Thymus (tissue), 11 donors: ENCODE measurements at regions not wholly inside any gene's neighbourhood (a gene's known extent, or its start where the extent isn't known, plus 50 kb on each side); places are given as distances from the start of the nearest gene placed in this dataset.

ENCODE experiments used
- DNase-seq, 9 donors: peaks; one replicate each; pipeline ENCODE4 v3.0.0-alpha.2; 2013; ENCODE audit warnings: low spot score in 9 of 9, low read depth in 6 of 9, missing footprints in 1 of 9
- H3K27ac ChIP-seq, 2 donors: one replicate each; pipeline ENCODE4 v1.5.1; 2013; ENCODE audit warnings: control low read depth in 1 of 2, low read depth in 1 of 2, low read length in 1 of 2, mild to moderate bottlenecking in 1 of 2, moderate library complexity in 1 of 2
- H3K27me3 ChIP-seq, 2 donors: one replicate each; pipeline ENCODE4 v1.5.1; 2013; ENCODE audit warnings: low read length in 1 of 2; ENCODE audit not compliant: control insufficient read depth in 2 of 2, insufficient read depth in 1 of 2
- H3K36me3 ChIP-seq, 2 donors: one replicate each; pipeline ENCODE4 v1.5.1; 2013; ENCODE audit warnings: low read length in 1 of 2, mild to moderate bottlenecking in 1 of 2, moderate library complexity in 1 of 2; ENCODE audit not compliant: control insufficient read depth in 2 of 2, insufficient read depth in 2 of 2
- H3K4me1 ChIP-seq, 2 donors: one replicate each; pipeline ENCODE4 v1.5.1; 2013; ENCODE audit warnings: low read length in 2 of 2; ENCODE audit not compliant: control insufficient read depth in 2 of 2, insufficient read depth in 2 of 2
- H3K4me3 ChIP-seq, 2 donors: one replicate each; pipeline ENCODE4 v1.5.1; 2013; ENCODE audit warnings: low read length in 2 of 2, control low read depth in 1 of 2, mild to moderate bottlenecking in 1 of 2
- H3K9me3 ChIP-seq, 2 donors: one replicate each; pipeline ENCODE4 v1.5.1; 2013; ENCODE audit warnings: low read length in 1 of 2, mild to moderate bottlenecking in 1 of 2; ENCODE audit not compliant: control insufficient read depth in 2 of 2, insufficient read depth in 1 of 2
- WGBS: extraction: QIAGEN DNeasy Blood & Tissue Kit; methylation state at CpG from one replicate; pipeline ENCODE4 v1.1.7; 2013; 5-methylcytosine and 5-hydroxymethylcytosine counted together
- donor health status: healthy.

GRCh38 chr7:92988941-92989545 is 128.7 kb downstream of the SAMD9 start:
- WGBS: 69% methylated on average over 3 of the region's 3 CpGs
- Histone ChIP-seq H3K4me1 (no peaks in the 10 kb centered on the region), H3K36me3 (no peaks in the 10 kb centered on the region), H3K27ac (no peak overlapping the region), H3K9me3 (no peaks in the 10 kb centered on the region), H3K4me3 (no peak overlapping the region), H3K27me3 (no peaks in the 10 kb centered on the region)
- no peak for DNase-seq

- Histone ChIP-seq H3K4me1 (no peaks in the 10 kb centered on the region), H3K27ac (no peak overlapping the region), H3K4me3 (no peak overlapping the region), H3K27me3 (no peaks in the 10 kb centered on the region), H3K36me3 (no peaks in the 10 kb centered on the region), H3K9me3 (no peaks in the 10 kb centered on the region)
- no peak for DNase-seq
Observed at GRCh38 chr7:92988051-92988450, 129.7 kb downstream of the SAMD9 start.

GRCh38 chr7:92987538-92987937 is 130.2 kb downstream of the SAMD9 start:
- Histone ChIP-seq H3K27ac (no peak overlapping the region), H3K9me3 (no peaks in the 10 kb centered on the region), H3K36me3 (no peaks in the 10 kb centered on the region), H3K4me1 (no peaks in the 10 kb centered on the region), H3K27me3 (no peaks in the 10 kb centered on the region), H3K4me3 (no peak overlapping the region)
- DNase-seq: no peak
- WGBS: 95% methylated on average over 3 of the region's 3 CpGs

- H3K36me3 ChIP-seq: no peaks in the 10 kb centered on the region
- no peak overlapping the region for H3K27ac ChIP-seq
- no peak overlapping the region for H3K4me3 ChIP-seq
- H3K27me3 ChIP-seq: no peaks in the 10 kb centered on the region
- H3K9me3 ChIP-seq: no peaks in the 10 kb centered on the region
- no peak for DNase-seq
- no peaks in the 10 kb centered on the region for H3K4me1 ChIP-seq
Observed at GRCh38 chr7:92987095-92987494, 130.7 kb downstream of the SAMD9 start.

- Histone ChIP-seq H3K27ac (no peak overlapping the region), H3K9me3 (no peaks in the 10 kb centered on the region), H3K4me1 (no peaks in the 10 kb centered on the region), H3K27me3 (no peaks in the 10 kb centered on the region), H3K36me3 (no peaks in the 10 kb centered on the region), H3K4me3 (no peak overlapping the region)
- no peak for DNase-seq
- 96% methylated on average over 1 of the region's 1 CpG for WGBS
Observed at GRCh38 chr7:92982928-92983327, 134.9 kb downstream of the SAMD9 start.

GRCh38 chr7:92976931-92977330 is 140.6 kb upstream of the CDK6 start:
- Histone ChIP-seq H3K4me1 (no peaks in the 10 kb centered on the region), H3K4me3 (no peak overlapping the region), H3K9me3 (peaks cover 0 to 5% of the 10 kb centered on the region in 2 donors), H3K36me3 (no peaks in the 10 kb centered on the region), H3K27me3 (no peaks in the 10 kb centered on the region), H3K27ac (no peak overlapping the region)
- no peak for DNase-seq
- 99% methylated on average over 1 of the region's 1 CpG for WGBS

GRCh38 chr7:92973974-92974373 is 137.6 kb upstream of the CDK6 start:
- H3K4me1 ChIP-seq: no peaks in the 10 kb centered on the region
- H3K27ac ChIP-seq: no peak overlapping the region
- H3K9me3 ChIP-seq: peaks cover 0 to 5% of the 10 kb centered on the region in 2 donors
- no peaks in the 10 kb centered on the region for H3K36me3 ChIP-seq
- DNase-seq: no peak
- 88% methylated on average over 2 of the region's 2 CpGs for whole genome bisulfite sequencing
- H3K27me3 ChIP-seq: no peaks in the 10 kb centered on the region
- no peak overlapping the region for H3K4me3 ChIP-seq

- no peak overlapping the region for H3K4me3 ChIP-seq
- H3K36me3 ChIP-seq: no peaks in the 10 kb centered on the region
- H3K4me1 ChIP-seq: no peaks in the 10 kb centered on the region
- no peak overlapping the region for H3K27ac ChIP-seq
- H3K9me3 ChIP-seq: peaks cover 0 to 5% of the 10 kb centered on the region in 2 donors
- H3K27me3 ChIP-seq: no peaks in the 10 kb centered on the region
- DNase-seq: no peak
Observed at GRCh38 chr7:92973293-92973731, 136.9 kb upstream of the CDK6 start.

GRCh38 chr7:92972441-92972840 is 136.1 kb upstream of the CDK6 start:
- no peaks in the 10 kb centered on the region for H3K36me3 ChIP-seq
- 94% methylated on average over 3 of the region's 3 CpGs for WGBS
- H3K4me3 ChIP-seq: no peak overlapping the region
- H3K27ac ChIP-seq: no peak overlapping the region
- DNase-seq: no peak
- H3K4me1 ChIP-seq: no peaks in the 10 kb centered on the region
- H3K9me3 ChIP-seq: peaks cover 0 to 4% of the 10 kb centered on the region in 2 donors
- H3K27me3 ChIP-seq: no peaks in the 10 kb centered on the region

GRCh38 chr7:92969061-92969460 is 132.7 kb upstream of the CDK6 start:
- no peak for DNase-seq
- Histone ChIP-seq H3K36me3 (no peaks in the 10 kb centered on the region), H3K9me3 (no peaks in the 10 kb centered on the region), H3K27me3 (no peaks in the 10 kb centered on the region), H3K27ac (no peak overlapping the region), H3K4me1 (no peaks in the 10 kb centered on the region), H3K4me3 (no peak overlapping the region)
- WGBS: 97% methylated on average over 3 of the region's 3 CpGs
